Heart right ventricle (tissue), 16 donors: ENCODE measurements at regions not wholly inside any gene's neighbourhood (a gene's known extent, or its start where the extent isn't known, plus 50 kb on each side); places are given as distances from the start of the nearest gene placed in this dataset.
A peak's percentile ranks its signal among the peaks of the same experiment; 100 is the strongest.

ENCODE experiments used
- ATAC-seq, 8 donors: fragments of 200-7000 bp; cut with Tn5 transposase; one replicate each; pipeline ENCODE4 v1.9.1; 2020; ENCODE audit warnings: mild to moderate bottlenecking in 8 of 8, moderate library complexity in 8 of 8, moderate number of reproducible peaks in 1 of 8
- DNase-seq, 2 donors: peaks; one replicate each; pipeline ENCODE4 v3.0.0-alpha.2; 2020
- H3K27ac ChIP-seq, 10 donors: fragments of 200-600 bp; sonication (generic) in 2 of 10; one replicate each; pipeline versions ENCODE4 v1.5.0 to v1.8.0; 2020 to 2022; ENCODE audit warnings: mild to moderate bottlenecking in 3 of 10
- H3K27me3 ChIP-seq, 7 donors: fragments of 200-600 bp; one replicate each; pipeline ENCODE4 v1.8.0; 2021 to 2022; ENCODE audit warnings: mild to moderate bottlenecking in 2 of 7
- H3K36me3 ChIP-seq, 9 donors: fragments of 200-600 bp; sonication (generic) in 1 of 9; one replicate each; pipeline versions ENCODE4 v1.5.0 to v1.8.0; 2020 to 2022; ENCODE audit warnings: mild to moderate bottlenecking in 2 of 9
- H3K4me1 ChIP-seq, 9 donors: fragments of 200-600 bp; sonication (generic) in 1 of 9; one replicate each; pipeline versions ENCODE4 v1.5.0 to v1.8.0; 2020 to 2022; ENCODE audit warnings: mild to moderate bottlenecking in 4 of 9
- H3K4me3 ChIP-seq, 10 donors: fragments of 200-600 bp; sonication (generic) in 2 of 10; one replicate each; pipeline versions ENCODE4 v1.5.0 to v1.8.0; 2020 to 2022; ENCODE audit warnings: mild to moderate bottlenecking in 7 of 10, moderate library complexity in 2 of 10
- H3K9me3 ChIP-seq, 11 donors: fragments of 200-600 bp in 10 of 11; sonication (generic) in 2 of 11; one replicate each; pipeline versions ENCODE4 v1.5.0 to v1.8.0; 2013 to 2022; ENCODE audit warnings: mild to moderate bottlenecking in 2 of 11, control low read depth in 1 of 11, moderate library complexity in 1 of 11
- CTCF ChIP-seq, 9 donors: fragments of 200-600 bp; sonication (generic) in 2 of 9; IDR thresholded peaks; one replicate each; pipeline versions ENCODE4 v1.5.0 to v1.8.0; 2021 to 2022; ENCODE audit warnings: antibody characterized with exemption in 9 of 9, mild to moderate bottlenecking in 5 of 9, moderate library complexity in 1 of 9
- WGBS, 2 donors: extraction: QIAGEN DNeasy Blood & Tissue Kit; methylation state at CpG; one replicate each; pipeline ENCODE4 v1.1.7; 2013; ENCODE audit warnings: inconsistent platforms in 1 of 2; 5-methylcytosine and 5-hydroxymethylcytosine counted together
- intact Hi-C, 10 donors: fragments of 100-400 bp; cut with DNase I; formaldehyde crosslinking; loops; one replicate each; pipeline versions ENCODE4 v1.11.1 to v1.14.2; 2022
- donor health status: Arrhythmogenic right ventricular cardiomyopathy.
- donor health status: ischemic (EF 13 %, LVEDD 7.1; RV severe dilation, severe dysfunction).
- donor health status: healthy with polysubstance abuse.
- donor health status: DM: no; HTN: yes; CAD: no.
- donor health status: DM: no; HTN: no; CAD: no.
- donor health status: ischemic (EF 25% LVEDD 6.9; RV normal size, moderate dysfunction).
- donor health status: ischemic (EF 25% LVEDD 5.7; RV mildly dilated, moderate dysfunction).
- donor health status: healthy.
- donor health status: DM: yes; HTN: yes; CAD: no.
- donor health status: Ischemic cardiomyopathy.
- donor health status: ischemic (EF 35%, LVEDD 5.7; RV mildly dilated, moderate dysfunction).
- donor health status: nonischemic (EF 11% LVEDD 7.7; RV severe dilation, severe dysfunction).
- donor health status: DM: yes; HTN: yes; CAD: no.
- donor health status: PGD.
- donor health status: ischemic (EF 29% LVEDD 5.4; RV normal size, mild dysfunction).
- donor health status: nonischemic (EF 23%, LVEDD 6.1; RV moderate dilation, normal function).

- TF ChIP-seq CTCF (IDR thresholded peaks at IDR 0.05): no peak
Measured at GRCh38 chr7:45501791-45502190, 72.4 kb upstream of the ADCY1 start.

GRCh38 chr7:45506059-45506458 is 68.1 kb upstream of the ADCY1 start:
- DNase-seq (no peak), ATAC-seq (no peak)
- H3K27ac ChIP-seq: no peak overlapping the region
- no peak for TF ChIP-seq CTCF (IDR thresholded peaks at IDR 0.05)
- peaks cover 0 to 56% (median 6%) of the 10 kb centered on the region in 11 donors for H3K9me3 ChIP-seq
- H3K27me3 ChIP-seq: no peaks in the 10 kb centered on the region
- H3K4me3 ChIP-seq: no peak overlapping the region
- WGBS, 2 donors: 76 to 92% methylated on average over 1 of the region's 1 CpG
- intact Hi-C loops: no loop called here
- H3K4me1 ChIP-seq: peaks cover 0 to 1% (median 0%) of the 10 kb centered on the region in 9 donors
- H3K36me3 ChIP-seq: no peaks in the 10 kb centered on the region

More at GRCh38 chr7:45501791-45502190, 72.4 kb upstream of the ADCY1 start:
- Histone ChIP-seq H3K4me3 (no peak overlapping the region), H3K9me3 (peaks cover 0 to 33% (median 5%) of the 10 kb centered on the region in 11 donors), H3K27ac (no peak overlapping the region), H3K27me3 (peaks cover 0 to 11% (median 0%) of the 10 kb centered on the region in 7 donors), H3K36me3 (no peaks in the 10 kb centered on the region), H3K4me1 (no peaks in the 10 kb centered on the region)
- no peak for DNase-seq
- no peak for ATAC-seq
- 43 to 65% methylated on average over 2 of the region's 2 CpGs for WGBS, 2 donors
- intact Hi-C loops: no loop called here

- no peak for DNase-seq
- intact Hi-C loops: no loop called here
- Histone ChIP-seq H3K9me3 (peaks cover 0 to 49% (median 6%) of the 10 kb centered on the region in 11 donors), H3K27me3 (no peaks in the 10 kb centered on the region), H3K4me3 (no peak overlapping the region), H3K4me1 (peaks cover 0 to 4% (median 0%) of the 10 kb centered on the region in 9 donors), H3K27ac (no peak overlapping the region), H3K36me3 (no peaks in the 10 kb centered on the region)
- no peak for ATAC-seq
- no peak for TF ChIP-seq CTCF (IDR thresholded peaks at IDR 0.05)
- 37 to 74% methylated on average over 2 of the region's 2 CpGs for WGBS, 2 donors
Measured at GRCh38 chr7:45509222-45509621, 64.9 kb upstream of the ADCY1 start.

- no peak for TF ChIP-seq CTCF (IDR thresholded peaks at IDR 0.05)
- H3K36me3 ChIP-seq: no peaks in the 10 kb centered on the region
- 74 to 80% methylated on average over 7 of the region's 7 CpGs for WGBS, 2 donors
- ATAC-seq: peak in 2 of 8 donors; percentile 44 to 47
- DNase-seq: no peak
- H3K27ac ChIP-seq: no peak overlapping the region
- intact Hi-C loops: no loop called here
- peaks cover 0 to 21% (median 6%) of the 10 kb centered on the region in 11 donors for H3K9me3 ChIP-seq
- H3K4me3 ChIP-seq: no peak overlapping the region
- H3K4me1 ChIP-seq: peaks cover 0 to 4% (median 0%) of the 10 kb centered on the region in 9 donors
- H3K27me3 ChIP-seq: no peaks in the 10 kb centered on the region
Measured at GRCh38 chr7:45511721-45512597, 62.2 kb upstream of the ADCY1 start.
